Endodermal cell (in vitro differentiated cells): ENCODE measurements at regions not wholly inside any gene's neighbourhood (a gene's known extent, or its start where the extent isn't known, plus 50 kb on each side); places are given as distances from the start of the nearest gene placed in this dataset.

Source experiments
- DNase-seq: peaks from one replicate; pipeline ENCODE4 v3.0.0-alpha.2; 2017
- H3K27ac ChIP-seq: 2 replicates; pipeline ENCODE4 v1.5.1; 2013; ENCODE audit warnings: mild to moderate bottlenecking, low read depth, low read length, moderate library complexity
- H3K27me3 ChIP-seq: 2 replicates; pipeline ENCODE4 v1.6.1; 2013; ENCODE audit warnings: mild to moderate bottlenecking, low read length, moderate library complexity; ENCODE audit not compliant: insufficient read depth, control insufficient read depth, poor library complexity, severe bottlenecking
- H3K36me3 ChIP-seq: 2 replicates; pipeline ENCODE4 v1.7.0; 2013; ENCODE audit warnings: mild to moderate bottlenecking, low read length, moderate library complexity; ENCODE audit not compliant: control insufficient read depth, insufficient read depth
- H3K4me1 ChIP-seq: one replicate; pipeline ENCODE4 v1.7.0; 2013; ENCODE audit warnings: low read length; ENCODE audit not compliant: control insufficient read depth, insufficient read depth
- H3K4me3 ChIP-seq: 2 replicates; pipeline ENCODE4 v1.5.1; 2013; ENCODE audit warnings: mild to moderate bottlenecking, low read length, moderate library complexity
- H3K9ac ChIP-seq: 2 replicates; pipeline ENCODE4 v1.6.1; 2013; ENCODE audit warnings: mild to moderate bottlenecking, low read length, moderate library complexity; ENCODE audit not compliant: poor library complexity, severe bottlenecking; ENCODE audit errors: extremely low read depth
- H3K9me3 ChIP-seq: 2 replicates; pipeline ENCODE4 v1.6.1; 2013; ENCODE audit warnings: mild to moderate bottlenecking, low read length, moderate library complexity; ENCODE audit not compliant: control insufficient read depth
- H3K27ac Mint-ChIP-seq: 2 replicates; pipeline ENCODE4 v1.8.0; 2020; ENCODE audit warnings: mixed read lengths
- H3K27me3 Mint-ChIP-seq: 2 replicates; pipeline ENCODE4 v1.8.0; 2021; ENCODE audit warnings: mild to moderate bottlenecking, mixed read lengths; ENCODE audit not compliant: insufficient read depth
- H3K36me3 Mint-ChIP-seq: 2 replicates; pipeline ENCODE4 v1.8.0; 2020; ENCODE audit warnings: low read depth, mixed read lengths
- H3K4me1 Mint-ChIP-seq: 2 replicates; pipeline ENCODE4 v1.8.0; 2020; ENCODE audit warnings: mixed read lengths
- H3K4me3 Mint-ChIP-seq: 2 replicates; pipeline ENCODE4 v1.8.0; 2020; ENCODE audit warnings: mild to moderate bottlenecking, moderate library complexity, mixed read lengths
- H3K9me3 Mint-ChIP-seq: 2 replicates; pipeline ENCODE4 v1.8.0; 2020; ENCODE audit warnings: mild to moderate bottlenecking, mixed read lengths
- CTCF ChIP-seq: fragments of 200-600 bp; sonication (generic); conservative IDR thresholded peaks from 2 replicates; pipeline ENCODE4 v1.5.0; 2021; ENCODE audit warnings: antibody characterized with exemption, mild to moderate bottlenecking
- WGBS, 2 experiments: methylation state at CpG; one replicate each; pipeline versions ENCODE4 v1.1.5 to v1.1.7; 2013; ENCODE audit warnings: missing lambda C conversion rate in 2 of 2, mixed read lengths in 1 of 2; ENCODE audit not compliant: insufficient coverage in 1 of 2, insufficient read length in 1 of 2; 5-methylcytosine and 5-hydroxymethylcytosine counted together

DNA sequence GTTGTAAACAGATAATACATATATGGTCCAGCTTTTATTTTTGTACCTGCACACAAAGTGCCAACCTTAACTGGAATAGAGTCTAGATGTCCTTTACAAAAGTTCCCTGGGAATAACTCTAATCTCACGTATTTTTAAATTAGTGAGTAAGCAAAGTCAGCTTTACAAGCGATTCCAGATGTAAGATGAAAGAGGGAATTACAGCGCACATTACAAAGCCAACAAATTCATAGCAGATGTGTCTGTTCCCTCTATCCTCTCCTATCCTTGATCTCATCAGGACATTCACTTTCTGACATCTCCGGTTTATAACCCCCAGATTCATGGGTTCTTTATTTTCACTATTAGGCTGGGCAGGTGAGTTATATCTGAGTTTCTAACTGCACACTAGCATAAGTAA lies 406.8 kb upstream of the ZNF385D start:
- Mint-ChIP-seq H3K4me3 (no peak overlapping the region), H3K27ac (no peak overlapping the region), H3K36me3 (no peaks in the 10 kb centered on the region), H3K27me3 (peaks cover 14% of the 10 kb centered on the region), H3K4me1 (peaks cover 5% of the 10 kb centered on the region), H3K9me3 (no peaks in the 10 kb centered on the region)
- Histone ChIP-seq H3K27ac (no peak overlapping the region), H3K9me3 (no peaks in the 10 kb centered on the region), H3K9ac (no peak overlapping the region), H3K4me3 (no peak overlapping the region), H3K27me3 (no peaks in the 10 kb centered on the region), H3K36me3 (no peaks in the 10 kb centered on the region), H3K4me1 (no peaks in the 10 kb centered on the region)
- no peak for TF ChIP-seq CTCF
- no peak for DNase-seq
- WGBS, 2 experiments, result 90 to 96% methylated on average over 4 of the region's 4 CpGs

- TF ChIP-seq CTCF, result no peak
- Mint-ChIP-seq H3K27ac (no peak overlapping the region), H3K9me3 (no peaks in the 10 kb centered on the region), H3K27me3 (peaks cover 3% of the 10 kb centered on the region), H3K4me1 (peaks cover 5% of the 10 kb centered on the region), H3K4me3 (no peak overlapping the region), H3K36me3 (no peaks in the 10 kb centered on the region)
- Histone ChIP-seq H3K4me3 (no peak overlapping the region), H3K27ac (no peak overlapping the region), H3K4me1 (no peaks in the 10 kb centered on the region), H3K27me3 (no peaks in the 10 kb centered on the region), H3K9me3 (no peaks in the 10 kb centered on the region), H3K36me3 (no peaks in the 10 kb centered on the region), H3K9ac (no peak overlapping the region)
- DNase-seq, result no peak
- WGBS, 2 experiments, result 90 to 100% methylated on average over 3 to 5 of the region's 5 CpGs
Observed at GRCh38 chr3:22159004-22159695, 408.1 kb upstream of the ZNF385D start.

DNA sequence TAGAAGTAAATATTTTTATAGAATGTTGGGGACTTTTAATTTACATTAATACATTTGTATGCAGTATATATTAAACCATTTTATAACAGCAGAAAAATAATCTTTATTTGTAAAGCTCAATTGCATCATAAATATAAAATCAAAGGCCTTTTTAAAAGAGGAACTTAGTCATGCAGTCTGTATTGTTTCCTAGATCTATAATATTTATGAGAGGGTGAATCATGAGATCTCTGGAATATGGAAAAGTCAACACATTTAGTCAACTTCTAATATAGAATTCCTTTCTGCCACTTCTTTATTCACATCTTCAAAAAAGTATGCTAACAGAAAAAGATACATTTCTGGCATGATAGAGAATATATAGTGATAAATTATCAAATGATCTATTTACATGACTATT lies 410.3 kb upstream of the ZNF385D start:
- no peaks in the 10 kb centered on the region for H3K36me3 Mint-ChIP-seq
- no peaks in the 10 kb centered on the region for H3K9me3 Mint-ChIP-seq
- Histone ChIP-seq H3K27me3 (no peaks in the 10 kb centered on the region), H3K9me3 (no peaks in the 10 kb centered on the region), H3K4me1 (no peaks in the 10 kb centered on the region), H3K27ac (no peak overlapping the region), H3K9ac (no peak overlapping the region), H3K4me3 (no peak overlapping the region), H3K36me3 (no peaks in the 10 kb centered on the region)
- H3K27ac Mint-ChIP-seq, result no peak overlapping the region
- TF ChIP-seq CTCF, result no peak
- H3K27me3 Mint-ChIP-seq, result no peaks in the 10 kb centered on the region
- DNase-seq, result no peak
- H3K4me1 Mint-ChIP-seq, result peaks cover 5% of the 10 kb centered on the region
- no peak overlapping the region for H3K4me3 Mint-ChIP-seq
